IMR-90 (cell line): ENCODE measurements at regions not wholly inside any gene's neighbourhood (a gene's known extent, or its start where the extent isn't known, plus 50 kb on each side); places are given as distances from the start of the nearest gene placed in this dataset.

Experiments
- RAD21 ChIP-seq: IDR thresholded peaks from 2 replicates; pipeline ENCODE4 v1.6.1; 2012; ENCODE audit warnings: low read length, improper control_type of control experiment
- TF ChIP-seq, protein P1 (sequence below): fragments of 150-350 bp; IDR thresholded peaks from 2 replicates; pipeline ENCODE4 v1.6.1; 2017; ENCODE audit warnings: mild to moderate bottlenecking, antibody characterized with exemption, low read length, low read depth
- TF ChIP-seq, protein P2 (sequence below): conservative IDR thresholded peaks from 2 replicates; pipeline ENCODE4 v1.5.1; 2012; ENCODE audit warnings: mild to moderate bottlenecking, low read depth, low read length, improper control_type of control experiment

DNA sequence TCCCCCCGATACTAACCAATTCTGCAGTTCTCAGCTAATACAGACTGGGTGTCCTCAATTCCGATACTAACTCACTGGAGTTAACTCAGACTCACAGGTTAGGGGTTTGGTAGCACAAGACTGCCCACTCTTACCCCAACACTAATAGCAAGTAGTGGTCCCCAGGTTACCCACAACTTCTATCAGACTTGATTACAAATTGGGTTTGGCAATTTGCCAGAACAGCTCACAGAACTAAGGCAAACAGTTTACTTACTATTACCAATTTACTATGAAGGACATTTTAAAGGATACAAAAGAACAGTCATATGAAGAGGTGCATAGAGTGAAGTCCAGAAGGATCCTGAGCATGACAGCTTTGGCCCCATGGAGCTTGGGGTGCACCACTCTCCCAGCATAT is 201.8 kb upstream of the VCX start:
- TF ChIP-seq, protein P1, sequence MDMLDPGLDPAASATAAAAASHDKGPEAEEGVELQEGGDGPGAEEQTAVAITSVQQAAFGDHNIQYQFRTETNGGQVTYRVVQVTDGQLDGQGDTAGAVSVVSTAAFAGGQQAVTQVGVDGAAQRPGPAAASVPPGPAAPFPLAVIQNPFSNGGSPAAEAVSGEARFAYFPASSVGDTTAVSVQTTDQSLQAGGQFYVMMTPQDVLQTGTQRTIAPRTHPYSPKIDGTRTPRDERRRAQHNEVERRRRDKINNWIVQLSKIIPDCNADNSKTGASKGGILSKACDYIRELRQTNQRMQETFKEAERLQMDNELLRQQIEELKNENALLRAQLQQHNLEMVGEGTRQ, result no peak
- TF ChIP-seq, protein P2, sequence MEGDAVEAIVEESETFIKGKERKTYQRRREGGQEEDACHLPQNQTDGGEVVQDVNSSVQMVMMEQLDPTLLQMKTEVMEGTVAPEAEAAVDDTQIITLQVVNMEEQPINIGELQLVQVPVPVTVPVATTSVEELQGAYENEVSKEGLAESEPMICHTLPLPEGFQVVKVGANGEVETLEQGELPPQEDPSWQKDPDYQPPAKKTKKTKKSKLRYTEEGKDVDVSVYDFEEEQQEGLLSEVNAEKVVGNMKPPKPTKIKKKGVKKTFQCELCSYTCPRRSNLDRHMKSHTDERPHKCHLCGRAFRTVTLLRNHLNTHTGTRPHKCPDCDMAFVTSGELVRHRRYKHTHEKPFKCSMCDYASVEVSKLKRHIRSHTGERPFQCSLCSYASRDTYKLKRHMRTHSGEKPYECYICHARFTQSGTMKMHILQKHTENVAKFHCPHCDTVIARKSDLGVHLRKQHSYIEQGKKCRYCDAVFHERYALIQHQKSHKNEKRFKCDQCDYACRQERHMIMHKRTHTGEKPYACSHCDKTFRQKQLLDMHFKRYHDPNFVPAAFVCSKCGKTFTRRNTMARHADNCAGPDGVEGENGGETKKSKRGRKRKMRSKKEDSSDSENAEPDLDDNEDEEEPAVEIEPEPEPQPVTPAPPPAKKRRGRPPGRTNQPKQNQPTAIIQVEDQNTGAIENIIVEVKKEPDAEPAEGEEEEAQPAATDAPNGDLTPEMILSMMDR, result no peak
- no peak for TF ChIP-seq RAD21
